Naive thymus-derived CD8-positive, alpha-beta T cell (primary cell): ENCODE measurements at regions not wholly inside any gene's neighbourhood (a gene's known extent, or its start where the extent isn't known, plus 50 kb on each side); places are given as distances from the start of the nearest gene placed in this dataset.
"Not testable (repeated sequence)": the region's sequence is repeated elsewhere in the genome, so short reads cannot be mapped to it uniquely, and the experiment has no call there.

Experiments
- ATAC-seq, 2 donors: fragments of 150-1000 bp; cut with Tn5 transposase in 1 of 2; sonication (Bioruptor Pico), chemical (Tn5 transposase) in 1 of 2; 1 replicate in 1 of 2; 2 replicates in 1 of 2; pipeline ENCODE4 v1.10.0; 2021; ENCODE audit warnings: mild to moderate bottlenecking in 2 of 2, moderate library complexity in 2 of 2
- POLR2A ChIA-PET: fragments of 350-600 bp; sonication (Branson Sonifier 250); formaldehyde crosslinking; loops from one replicate; lab custom pipeline; 2021; ENCODE audit warnings: antibody characterized with exemption; lab: Charles Lee
- DNase-seq, 10 donors: peaks; one replicate each; pipeline versions ENCODE4 v3.0.0 to v3.0.0-alpha.2; 2020 to 2022
- H3K27ac Mint-ChIP-seq, 10 donors: one replicate each; pipeline ENCODE4 v1.8.0; 2020 to 2022; ENCODE audit warnings: mild to moderate bottlenecking in 10 of 10, mixed read lengths in 10 of 10, moderate library complexity in 4 of 10, inconsistent platforms in 1 of 10
- H3K27me3 Mint-ChIP-seq, 5 donors: one replicate each; pipeline ENCODE4 v1.8.0; 2021 to 2022; ENCODE audit warnings: mixed read lengths in 5 of 5
- H3K36me3 Mint-ChIP-seq, 3 donors: one replicate each; pipeline ENCODE4 v1.8.0; 2020 to 2022; ENCODE audit warnings: mixed read lengths in 3 of 3, mild to moderate bottlenecking in 2 of 3, inconsistent platforms in 1 of 3
- H3K4me1 Mint-ChIP-seq, 4 donors: one replicate each; pipeline ENCODE4 v1.8.0; 2021 to 2022; ENCODE audit warnings: mixed read lengths in 4 of 4
- H3K4me3 Mint-ChIP-seq, 10 donors: one replicate each; pipeline ENCODE4 v1.8.0; 2020 to 2022; ENCODE audit warnings: mild to moderate bottlenecking in 10 of 10, mixed read lengths in 10 of 10, moderate library complexity in 6 of 10, inconsistent platforms in 1 of 10
- H3K9me3 Mint-ChIP-seq, 9 donors: one replicate each; pipeline ENCODE4 v1.8.0; 2020 to 2022; ENCODE audit warnings: mixed read lengths in 9 of 9, mild to moderate bottlenecking in 3 of 9, inconsistent platforms in 1 of 9, moderate library complexity in 1 of 9

- DNase-seq (no peak), ATAC-seq (no peak)
- no peaks in the 10 kb centered on the region for H3K4me1 Mint-ChIP-seq
- H3K4me3 Mint-ChIP-seq: no peak overlapping the region
- no peaks in the 10 kb centered on the region for H3K27me3 Mint-ChIP-seq
- H3K27ac Mint-ChIP-seq: no peak overlapping the region
- POLR2A ChIA-PET: no interaction called here
- H3K36me3 Mint-ChIP-seq: peaks cover 0 to 9% (median 0%) of the 10 kb centered on the region in 3 donors
- H3K9me3 Mint-ChIP-seq: peaks cover 2 to 62% (median 27%) of the 10 kb centered on the region in 9 donors
Measured at GRCh38 chr2:77823028-77823427, 300.9 kb upstream of the LRRTM4 start.

GRCh38 chr2:77831060-77831459, 308.9 kb upstream of the LRRTM4 start:
- Mint-ChIP-seq H3K36me3 (peaks cover 0 to 23% (median 0%) of the 10 kb centered on the region in 3 donors), H3K9me3 (peaks cover 10 to 57% (median 25%) of the 10 kb centered on the region in 9 donors), H3K27me3 (no peaks in the 10 kb centered on the region), H3K27ac (no peak overlapping the region), H3K4me3 (no peak overlapping the region), H3K4me1 (no peaks in the 10 kb centered on the region)
- DNase-seq (no peak), ATAC-seq (no peak)
- POLR2A ChIA-PET: no interaction called here

GRCh38 chr2:77831471-77831870, 309.3 kb upstream of the LRRTM4 start:
- DNase-seq: no peak
- peaks cover 10 to 60% (median 26%) of the 10 kb centered on the region in 9 donors for H3K9me3 Mint-ChIP-seq
- peaks cover 0 to 23% (median 0%) of the 10 kb centered on the region in 3 donors for H3K36me3 Mint-ChIP-seq
- no peak overlapping the region for H3K27ac Mint-ChIP-seq
- H3K27me3 Mint-ChIP-seq: no peaks in the 10 kb centered on the region
- POLR2A ChIA-PET: no interaction called here
- H3K4me3 Mint-ChIP-seq: no peak overlapping the region
- ATAC-seq: no peak
- peaks cover 0 to 1% (median 0%) of the 10 kb centered on the region in 4 donors for H3K4me1 Mint-ChIP-seq

GRCh38 chr2:77831898-77832297, 309.7 kb upstream of the LRRTM4 start:
- ATAC-seq (no peak), DNase-seq (no peak)
- peaks cover 7 to 65% (median 25%) of the 10 kb centered on the region in 9 donors for H3K9me3 Mint-ChIP-seq
- no peaks in the 10 kb centered on the region for H3K27me3 Mint-ChIP-seq
- H3K4me3 Mint-ChIP-seq: no peak overlapping the region
- H3K4me1 Mint-ChIP-seq: peaks cover 0 to 2% (median 0%) of the 10 kb centered on the region in 4 donors
- H3K36me3 Mint-ChIP-seq: peaks cover 0 to 23% (median 0%) of the 10 kb centered on the region in 3 donors
- POLR2A ChIA-PET: no interaction called here
- no peak overlapping the region for H3K27ac Mint-ChIP-seq

GRCh38 chr2:77834360-77835002, 312.3 kb upstream of the LRRTM4 start:
- Mint-ChIP-seq H3K27ac (no peak overlapping the region), H3K9me3 (peaks cover 6 to 51% (median 26%) of the 10 kb centered on the region in 9 donors), H3K27me3 (no peaks in the 10 kb centered on the region), H3K36me3 (peaks cover 0 to 23% (median 0%) of the 10 kb centered on the region in 3 donors), H3K4me3 (no peak overlapping the region), H3K4me1 (peaks cover 0 to 2% (median 0%) of the 10 kb centered on the region in 4 donors)
- POLR2A ChIA-PET: no interaction called here
- DNase-seq (no peak), ATAC-seq (no peak)

GRCh38 chr2:77838441-77838840, 316.3 kb upstream of the LRRTM4 start:
- DNase-seq: no peak
- Mint-ChIP-seq H3K36me3 (peaks cover 0 to 4% (median 0%) of the 10 kb centered on the region in 3 donors), H3K9me3 (peaks cover 6 to 39% (median 24%) of the 10 kb centered on the region in 9 donors), H3K27me3 (no peaks in the 10 kb centered on the region), H3K4me1 (peaks cover 0 to 2% (median 0%) of the 10 kb centered on the region in 4 donors), H3K4me3 (no peak overlapping the region), H3K27ac (no peak overlapping the region)
- no peak for ATAC-seq
- POLR2A ChIA-PET: no interaction called here

GRCh38 chr2:77839102-77839501, 316.9 kb upstream of the LRRTM4 start:
- no peaks in the 10 kb centered on the region for H3K27me3 Mint-ChIP-seq
- peaks cover 0 to 2% (median 0%) of the 10 kb centered on the region in 4 donors for H3K4me1 Mint-ChIP-seq
- DNase-seq: no peak
- peaks cover 6 to 40% (median 24%) of the 10 kb centered on the region in 9 donors for H3K9me3 Mint-ChIP-seq
- H3K4me3 Mint-ChIP-seq: no peak overlapping the region
- no peak for ATAC-seq
- H3K27ac Mint-ChIP-seq: no peak overlapping the region
- POLR2A ChIA-PET: no interaction called here
- H3K36me3 Mint-ChIP-seq: peaks cover 0 to 4% (median 0%) of the 10 kb centered on the region in 3 donors

- peaks cover 3 to 42% (median 13%) of the 10 kb centered on the region in 9 donors for H3K9me3 Mint-ChIP-seq
- POLR2A ChIA-PET: no interaction called here
- H3K4me1 Mint-ChIP-seq: no peaks in the 10 kb centered on the region
- H3K36me3 Mint-ChIP-seq: peaks cover 0 to 3% (median 0%) of the 10 kb centered on the region in 3 donors
- ATAC-seq: no peak
- no peak for DNase-seq
- no peak overlapping the region for H3K4me3 Mint-ChIP-seq
- H3K27ac Mint-ChIP-seq: no peak overlapping the region
- H3K27me3 Mint-ChIP-seq: no peaks in the 10 kb centered on the region
Measured at GRCh38 chr2:77862120-77862519, 339.9 kb upstream of the LRRTM4 start.

GRCh38 chr2:77864426-77864825, 342.2 kb upstream of the LRRTM4 start:
- no peak for DNase-seq
- Mint-ChIP-seq H3K4me3 (no peak overlapping the region), H3K9me3 (peaks cover 2 to 29% (median 12%) of the 10 kb centered on the region in 9 donors), H3K36me3 (peaks cover 0 to 3% (median 0%) of the 10 kb centered on the region in 3 donors), H3K4me1 (no peaks in the 10 kb centered on the region), H3K27me3 (no peaks in the 10 kb centered on the region), H3K27ac (no peak overlapping the region)
- POLR2A ChIA-PET: no interaction called here
- no peak for ATAC-seq

- ATAC-seq (no peak), DNase-seq (no peak)
- peaks cover 2 to 23% (median 9%) of the 10 kb centered on the region in 9 donors for H3K9me3 Mint-ChIP-seq
- H3K4me1 Mint-ChIP-seq: no peaks in the 10 kb centered on the region
- peaks cover 0 to 3% (median 0%) of the 10 kb centered on the region in 3 donors for H3K36me3 Mint-ChIP-seq
- H3K27ac Mint-ChIP-seq: no peak overlapping the region
- POLR2A ChIA-PET: no interaction called here
- no peak overlapping the region for H3K4me3 Mint-ChIP-seq
- H3K27me3 Mint-ChIP-seq: no peaks in the 10 kb centered on the region
Measured at GRCh38 chr2:77866661-77867060, 344.5 kb upstream of the LRRTM4 start.

GRCh38 chr2:77867146-77867545, 345.0 kb upstream of the LRRTM4 start:
- POLR2A ChIA-PET: no interaction called here
- Mint-ChIP-seq H3K36me3 (peaks cover 0 to under 1% (median 0%) of the 10 kb centered on the region in 3 donors), H3K27ac (no peak overlapping the region), H3K9me3 (peaks cover 2 to 23% (median 10%) of the 10 kb centered on the region in 9 donors), H3K27me3 (no peaks in the 10 kb centered on the region), H3K4me1 (no peaks in the 10 kb centered on the region), H3K4me3 (no peak overlapping the region)
- ATAC-seq (no peak), DNase-seq (no peak)

GRCh38 chr2:77873506-77873905, 351.3 kb upstream of the LRRTM4 start:
- POLR2A ChIA-PET: no interaction called here
- H3K27ac Mint-ChIP-seq: no peak overlapping the region

GRCh38 chr2:77900211-77900610, 378.0 kb upstream of the LRRTM4 start:
- ATAC-seq, H3K27me3 Mint-ChIP-seq, DNase-seq, H3K36me3 Mint-ChIP-seq, H3K4me3 Mint-ChIP-seq, H3K27ac Mint-ChIP-seq, POLR2A ChIA-PET, H3K4me1 Mint-ChIP-seq: not testable (repeated sequence)
- H3K9me3 Mint-ChIP-seq: peaks cover 0 to 35% (median 13%) of the 10 kb centered on the region in 9 donors

More at GRCh38 chr2:77873506-77873905, 351.3 kb upstream of the LRRTM4 start:
- Mint-ChIP-seq H3K4me3 (no peak overlapping the region), H3K36me3 (no peaks in the 10 kb centered on the region), H3K9me3 (peaks cover 0 to 25% (median 10%) of the 10 kb centered on the region in 9 donors), H3K4me1 (no peaks in the 10 kb centered on the region), H3K27me3 (no peaks in the 10 kb centered on the region)
- no peak for DNase-seq
- ATAC-seq: no peak
